Ishikawa (cell line): ENCODE measurements at regions not wholly inside any gene's neighbourhood (a gene's known extent, or its start where the extent isn't known, plus 50 kb on each side); places are given as distances from the start of the nearest gene placed in this dataset.

Experiments
- CEBPB ChIP-seq: IDR thresholded peaks from 2 replicates; pipeline ENCODE4 v1.6.1; 2012
- CREB1 ChIP-seq: IDR thresholded peaks from 2 replicates; pipeline ENCODE4 v1.6.1; 2012; ENCODE audit warnings: low read depth
- EGR1 ChIP-seq: IDR thresholded peaks from 2 replicates; pipeline ENCODE4 v1.6.1; 2012
- EP300 ChIP-seq: IDR thresholded peaks from 2 replicates; pipeline ENCODE4 v1.6.1; 2012; ENCODE audit warnings: borderline replicate concordance
- FOXM1 ChIP-seq: IDR thresholded peaks from 2 replicates; pipeline ENCODE4 v1.6.1; 2012; ENCODE audit warnings: low read depth, borderline replicate concordance
- MAX ChIP-seq: IDR thresholded peaks from 2 replicates; pipeline ENCODE4 v1.6.1; 2012
- NFIC ChIP-seq: IDR thresholded peaks from 2 replicates; pipeline ENCODE4 v1.6.1; 2012
- RAD21 ChIP-seq: IDR thresholded peaks from 2 replicates; pipeline ENCODE4 v1.6.1; 2012; ENCODE audit warnings: low read depth
- REST ChIP-seq: IDR thresholded peaks from 2 replicates; pipeline ENCODE4 v1.6.1; 2012; ENCODE audit warnings: low read depth, mild to moderate bottlenecking
- TAF1 ChIP-seq: IDR thresholded peaks from 2 replicates; pipeline ENCODE4 v1.6.1; 2012; ENCODE audit warnings: low read depth, mild to moderate bottlenecking
- TCF12 ChIP-seq: IDR thresholded peaks from 2 replicates; pipeline ENCODE4 v1.6.1; 2012; ENCODE audit warnings: low read depth
- TEAD4 ChIP-seq: IDR thresholded peaks from 2 replicates; pipeline ENCODE4 v1.6.1; 2012
- USF1 ChIP-seq: IDR thresholded peaks from 2 replicates; pipeline ENCODE4 v1.6.1; 2012
- YY1 ChIP-seq: IDR thresholded peaks from 2 replicates; pipeline ENCODE4 v1.6.1; 2012; ENCODE audit warnings: low read depth
- ZBTB7A ChIP-seq: IDR thresholded peaks from 2 replicates; pipeline ENCODE4 v1.6.1; 2012; ENCODE audit warnings: low read depth

GRCh38 chr2:67626656-67627055 lies 229.5 kb downstream of the ETAA1 start:
- no peak for TF ChIP-seq USF1
- TF ChIP-seq NFIC = peak; percentile 54
- no peak for TF ChIP-seq RAD21
- TF ChIP-seq TEAD4 = peak; percentile 80
- peak; percentile 44; the same call in 1 of the 2 replicates for TF ChIP-seq FOXM1
- peak; percentile 69; the same call in 1 of the 2 replicates for TF ChIP-seq EP300
- TF ChIP-seq ZBTB7A = no peak
- 0 out of 2 replicates have a peak, but pooled peaks have one; percentile 37 for TF ChIP-seq TCF12

GRCh38 chr2:67627456-67628207 lies 230.5 kb downstream of the ETAA1 start:
- TF ChIP-seq CEBPB (no peak), FOXM1 (no peak), ZBTB7A (no peak)

- TF ChIP-seq CREB1 = no peak
- no peak for TF ChIP-seq USF1
- no peak for TF ChIP-seq TCF12
These were observed 231.8 kb downstream of the ETAA1 start for GRCh38 chr2:67628892-67629291.

- TF ChIP-seq EP300 (no peak), MAX (no peak), NFIC (no peak), EGR1 (no peak), TCF12 (no peak), REST (no peak), TAF1 (no peak), YY1 (no peak), CREB1 (no peak), RAD21 (no peak), CEBPB (no peak), TEAD4 (no peak), FOXM1 (no peak), USF1 (no peak), ZBTB7A (no peak)
These were observed 234.3 kb downstream of the ETAA1 start for GRCh38 chr2:67631483-67631882.

GRCh38 chr2:67633212-67633856 lies 236.2 kb downstream of the ETAA1 start:
- TF ChIP-seq TEAD4 (no peak), EGR1 (no peak), FOXM1 (no peak)

- TF ChIP-seq CREB1 (no peak), YY1 (no peak), RAD21 (no peak), USF1 (no peak), EP300 (no peak), NFIC (no peak), FOXM1 (no peak), TCF12 (no peak), ZBTB7A (no peak), CEBPB (no peak), REST (no peak), MAX (no peak), TEAD4 (no peak), TAF1 (no peak), EGR1 (no peak)
These were observed 241.0 kb downstream of the ETAA1 start for GRCh38 chr2:67638146-67638545.
